B cell (primary cell): ENCODE measurements at regions not wholly inside any gene's neighbourhood (a gene's known extent, or its start where the extent isn't known, plus 50 kb on each side); places are given as distances from the start of the nearest gene placed in this dataset.

Source experiments
- ATAC-seq: fragments of 200-7000 bp; cut with Tn5 transposase; one replicate; pipeline ENCODE4 v1.10.0; 2021; ENCODE audit warnings: low read depth, mild to moderate bottlenecking, moderate number of reproducible peaks, moderate library complexity
- CTCF ChIA-PET: fragments of 350-600 bp; sonication (Branson Sonifier 250); formaldehyde crosslinking; loops from one replicate; lab custom pipeline; 2021; ENCODE audit warnings: antibody characterized with exemption, inconsistent platforms; lab: Charles Lee
- POLR2A ChIA-PET: fragments of 350-600 bp; sonication (Branson Sonifier 250); formaldehyde crosslinking; loops from one replicate; lab custom pipeline; 2021; ENCODE audit warnings: antibody characterized with exemption; lab: Charles Lee
- DNase-seq: peaks from one replicate; pipeline ENCODE4 v3.0.0; 2013
- H2AFZ ChIP-seq: 2 replicates; pipeline ENCODE4 v1.6.1; 2012; ENCODE audit warnings: mild to moderate bottlenecking, low read depth, low read length; ENCODE audit not compliant: insufficient read depth, poor library complexity, severe bottlenecking
- H3K27ac ChIP-seq, 2 donors: 1 replicate in 1 of 2; 2 replicates in 1 of 2; pipeline ENCODE4 v1.5.1; 2012 to 2013; ENCODE audit warnings: low read length in 2 of 2, mild to moderate bottlenecking in 2 of 2, moderate library complexity in 1 of 2
- H3K27me3 ChIP-seq, 4 experiments: fragments of 200-600 bp in 1 of 4; sonication (generic) in 1 of 4; replicated peaks in 1 of 4; 1 replicate in 2 of 4; 2 replicates in 2 of 4; pipeline versions ENCODE4 v1.6.1 to v1.7.0; 2013 to 2016; ENCODE audit warnings: low read length in 3 of 4, mild to moderate bottlenecking in 2 of 4, mixed read lengths in 1 of 4, moderate library complexity in 1 of 4; ENCODE audit not compliant: insufficient read depth in 4 of 4, control insufficient read depth in 3 of 4; ENCODE audit errors: control extremely low read depth in 1 of 4
- H3K36me3 ChIP-seq, 2 experiments: replicated peaks in 1 of 2; 1 replicate in 1 of 2; 2 replicates in 1 of 2; pipeline versions ENCODE4 v1.6.1 to v1.7.1; 2013; ENCODE audit warnings: low read length in 1 of 2; ENCODE audit not compliant: insufficient read depth in 2 of 2, control insufficient read depth in 1 of 2; ENCODE audit errors: control extremely low read depth in 1 of 2, extremely low read depth in 1 of 2
- H3K4me1 ChIP-seq, 2 donors: fragments of 200-600 bp in 1 of 2; sonication (generic) in 1 of 2; 1 replicate in 1 of 2; 2 replicates in 1 of 2; pipeline versions ENCODE4 v1.5.1 to v1.6.1; 2013 to 2017; ENCODE audit warnings: low read length in 2 of 2; ENCODE audit not compliant: control insufficient read depth in 2 of 2, insufficient read depth in 2 of 2
- H3K4me2 ChIP-seq: replicated peaks from 2 replicates; pipeline ENCODE3; 2012; ENCODE audit warnings: mild to moderate bottlenecking, low read depth, low read length; ENCODE audit not compliant: poor library complexity, severe bottlenecking
- H3K4me3 ChIP-seq, 5 experiments: fragments of 200-600 bp in 1 of 5; sonication (generic) in 1 of 5; 1 replicate in 3 of 5; 2 replicates in 2 of 5; pipeline versions ENCODE4 v1.5.1 to v1.7.0; 2011 to 2016; ENCODE audit warnings: low read length in 4 of 5, mild to moderate bottlenecking in 4 of 5, low read depth in 2 of 5, control low read depth in 1 of 5, moderate library complexity in 1 of 5; ENCODE audit not compliant: insufficient read depth in 1 of 5; ENCODE audit errors: control extremely low read depth in 1 of 5, extremely low read depth in 1 of 5
- H3K79me2 ChIP-seq: fragments of 200-600 bp; sonication (generic); one replicate; pipeline ENCODE4 v1.6.0; 2016; ENCODE audit warnings: low read length; ENCODE audit not compliant: control insufficient read depth, insufficient read depth
- H3K9ac ChIP-seq: fragments of 200-600 bp; sonication (generic); 2 replicates; pipeline ENCODE4 v1.6.1; 2017; ENCODE audit warnings: mild to moderate bottlenecking, low read length, moderate library complexity
- H3K9me3 ChIP-seq, 3 donors: one replicate each; pipeline versions ENCODE4 v1.6.1 to v1.7.1; 2013; ENCODE audit warnings: low read length in 2 of 3; ENCODE audit not compliant: control insufficient read depth in 2 of 3, insufficient read depth in 1 of 3; ENCODE audit errors: control extremely low read depth in 1 of 3
- H4K20me1 ChIP-seq: 2 replicates; pipeline ENCODE4 v1.6.0; 2012; ENCODE audit warnings: mild to moderate bottlenecking, low read length; ENCODE audit not compliant: insufficient read depth, control insufficient read depth, poor library complexity, severe bottlenecking
- H3K27ac Mint-ChIP-seq: one replicate; pipeline ENCODE4 v1.8.0; 2021; ENCODE audit warnings: mixed read lengths
- H3K27me3 Mint-ChIP-seq: one replicate; pipeline ENCODE4 v1.8.0; 2021; ENCODE audit warnings: mixed read lengths
- H3K4me1 Mint-ChIP-seq: one replicate; pipeline ENCODE4 v1.8.0; 2021; ENCODE audit warnings: mixed read lengths
- H3K4me3 Mint-ChIP-seq: one replicate; pipeline ENCODE4 v1.8.0; 2021; ENCODE audit warnings: mixed read lengths
- H3K9me3 Mint-ChIP-seq: one replicate; pipeline ENCODE4 v1.8.0; 2022; ENCODE audit warnings: mixed read lengths; ENCODE audit not compliant: insufficient read depth
- CTCF ChIP-seq: fragments of 200-600 bp; IDR thresholded peaks from one replicate; pipeline ENCODE4 v1.8.0; 2022; ENCODE audit warnings: antibody characterized with exemption, mild to moderate bottlenecking
- EZH2 ChIP-seq: IDR thresholded peaks from 2 replicates; pipeline ENCODE4 v1.6.1; 2012; ENCODE audit warnings: borderline replicate concordance, low read depth, mild to moderate bottlenecking, moderate library complexity, low read length; ENCODE audit not compliant: insufficient read depth, poor library complexity, severe bottlenecking
- WGBS: methylation state at CpG from one replicate; pipeline ENCODE4 v1.1.5; 2013; ENCODE audit warnings: missing lambda C conversion rate; ENCODE audit not compliant: insufficient coverage; 5-methylcytosine and 5-hydroxymethylcytosine counted together
- intact Hi-C: fragments of 100-400 bp; cut with micrococcal nuclease; formaldehyde crosslinking; loops from one replicate; pipeline ENCODE4 v1.10.0; 2022

GRCh38 chr21:20611008-20611407 is 387.2 kb upstream of the NCAM2 start:
- no peak for TF ChIP-seq CTCF
- no peak for TF ChIP-seq EZH2

GRCh38 chr21:20613654-20614053 is 384.6 kb upstream of the NCAM2 start:
- Mint-ChIP-seq H3K4me3 (no peak overlapping the region), H3K27ac (no peak overlapping the region), H3K27me3 (no peaks in the 10 kb centered on the region), H3K9me3 (peaks cover 2% of the 10 kb centered on the region), H3K4me1 (no peaks in the 10 kb centered on the region)
- H3K9ac ChIP-seq: no peak overlapping the region
- ATAC-seq (no peak), DNase-seq (no peak)
- no peak overlapping the region for H3K27ac ChIP-seq
- CTCF ChIA-PET: no interaction called here
- no peak overlapping the region for H3K4me3 ChIP-seq
- no peaks in the 10 kb centered on the region for H3K4me1 ChIP-seq
- H2AFZ ChIP-seq: no peak overlapping the region
- no peak for TF ChIP-seq CTCF
- no peaks in the 10 kb centered on the region for H3K79me2 ChIP-seq
- POLR2A ChIA-PET: no interaction called here
- WGBS: 45% methylated on average over 2 of the region's 2 CpGs
- no peaks in the 10 kb centered on the region for H3K36me3 ChIP-seq
- intact Hi-C loops: no loop called here
- peaks cover 0 to 7% (median 2%) of the 10 kb centered on the region in 3 donors for H3K9me3 ChIP-seq
- H3K27me3 ChIP-seq: no peaks in the 10 kb centered on the region
- no peak overlapping the region for H3K4me2 ChIP-seq
- H4K20me1 ChIP-seq: no peaks in the 10 kb centered on the region

More at GRCh38 chr21:20611008-20611407, 387.2 kb upstream of the NCAM2 start:
- Mint-ChIP-seq H3K27ac (no peak overlapping the region), H3K27me3 (no peaks in the 10 kb centered on the region), H3K4me3 (no peak overlapping the region), H3K4me1 (no peaks in the 10 kb centered on the region), H3K9me3 (peaks cover 10% of the 10 kb centered on the region)
- Histone ChIP-seq H3K4me3 (no peak overlapping the region), H3K4me1 (no peaks in the 10 kb centered on the region), H3K9me3 (peaks cover 0 to 10% (median 2%) of the 10 kb centered on the region in 3 donors), H3K27me3 (no peaks in the 10 kb centered on the region), H3K9ac (no peak overlapping the region), H4K20me1 (no peaks in the 10 kb centered on the region), H2AFZ (no peak overlapping the region), H3K79me2 (no peaks in the 10 kb centered on the region), H3K4me2 (no peak overlapping the region), H3K36me3 (no peaks in the 10 kb centered on the region), H3K27ac (no peak overlapping the region)
- intact Hi-C loops: no loop called here
- no peak for DNase-seq
- CTCF ChIA-PET: no interaction called here
- POLR2A ChIA-PET: no interaction called here
- no peak for ATAC-seq
- 60% methylated on average over 1 of the region's 4 CpGs for WGBS
